ENCODE measurements at regions not wholly inside any gene's neighbourhood (a gene's known extent, or its start where the extent isn't known, plus 50 kb on each side); places are given as distances from the start of the nearest gene placed in this dataset.

- no peak for TF ChIP-seq CTCF (IDR thresholded peaks at IDR 0.05)
- TF ChIP-seq POLR2A (IDR thresholded peaks at IDR 0.05), result no peak
Measured at GRCh38 chr4:164096766-164097518, 602.5 kb downstream of the TMA16 start.
